HL-60 (cell line): ENCODE measurements at regions not wholly inside any gene's neighbourhood (a gene's known extent, or its start where the extent isn't known, plus 50 kb on each side); places are given as distances from the start of the nearest gene placed in this dataset.

Experiments used
- CTCF ChIP-seq: IDR thresholded peaks from one replicate; pipeline ENCODE4 v1.5.1; 2011; ENCODE audit warnings: low read length, control low read depth, inconsistent platforms; ENCODE audit not compliant: insufficient read depth
- POLR2AphosphoS5 ChIP-seq: IDR thresholded peaks from 2 replicates; pipeline ENCODE4 v1.6.1; 2012; ENCODE audit warnings: low read depth
- SPI1 ChIP-seq: IDR thresholded peaks from 2 replicates; pipeline ENCODE4 v1.6.1; 2012; ENCODE audit warnings: low read depth, mild to moderate bottlenecking, borderline replicate concordance

GRCh38 chr10:108167766-108168165 is 1003.3 kb upstream of the SORCS1 start:
- no peak for TF ChIP-seq POLR2AphosphoS5
- TF ChIP-seq CTCF, result no peak
- TF ChIP-seq SPI1, result no peak
